Stimulated activated effector memory CD8-positive, alpha-beta T cell treated with anti-CD3 and anti-CD28 coated beads, Interleukin-12 subunit alpha, Interleukin-12 subunit beta, amount 100 ng/mL, for 72 hours (primary cell): ENCODE measurements at regions not wholly inside any gene's neighbourhood (a gene's known extent, or its start where the extent isn't known, plus 50 kb on each side); places are given as distances from the start of the nearest gene placed in this dataset.
"Not testable (repeated sequence)": the region's sequence is repeated elsewhere in the genome, so short reads cannot be mapped to it uniquely, and the experiment has no call there.

Experiments used
- ATAC-seq: fragments of 150-1000 bp; cut with Tn5 transposase; 2 replicates; pipeline ENCODE4 v1.10.0; 2021
- DNase-seq, 2 donors: peaks; one replicate each; pipeline ENCODE4 v3.0.0; 2021 to 2022; ENCODE audit warnings: low spot score in 2 of 2
- H3K27ac Mint-ChIP-seq: one replicate; pipeline ENCODE4 v1.8.0; 2022; ENCODE audit warnings: mild to moderate bottlenecking, mixed read lengths
- H3K36me3 Mint-ChIP-seq: one replicate; pipeline ENCODE4 v1.8.0; 2022; ENCODE audit warnings: mild to moderate bottlenecking, mixed read lengths
- H3K4me1 Mint-ChIP-seq: one replicate; pipeline ENCODE4 v1.8.0; 2022; ENCODE audit warnings: mixed read lengths
- H3K4me3 Mint-ChIP-seq: one replicate; pipeline ENCODE4 v1.8.0; 2022; ENCODE audit warnings: mild to moderate bottlenecking, mixed read lengths
- H3K9me3 Mint-ChIP-seq: one replicate; pipeline ENCODE4 v1.8.0; 2022; ENCODE audit warnings: mixed read lengths

- H3K9me3 Mint-ChIP-seq: no peaks in the 10 kb centered on the region
- DNase-seq (no peak), ATAC-seq (no peak)
- H3K36me3 Mint-ChIP-seq: no peaks in the 10 kb centered on the region
- H3K4me1 Mint-ChIP-seq: no peaks in the 10 kb centered on the region
- H3K27ac Mint-ChIP-seq: no peak overlapping the region
- no peak overlapping the region for H3K4me3 Mint-ChIP-seq
These were observed 74.4 kb upstream of the FGF3 start for GRCh38 chr11:69893631-69894030.

GRCh38 chr11:69894181-69894611 is 75.0 kb upstream of the FGF3 start:
- no peak for DNase-seq
- Mint-ChIP-seq H3K27ac (no peak overlapping the region), H3K4me3 (no peak overlapping the region), H3K9me3 (no peaks in the 10 kb centered on the region), H3K4me1 (no peaks in the 10 kb centered on the region), H3K36me3 (no peaks in the 10 kb centered on the region)
- ATAC-seq: no peak

GRCh38 chr11:69894648-69895047 is 75.4 kb upstream of the FGF3 start:
- Mint-ChIP-seq H3K4me3 (no peak overlapping the region), H3K36me3 (no peaks in the 10 kb centered on the region), H3K4me1 (no peaks in the 10 kb centered on the region), H3K27ac (no peak overlapping the region), H3K9me3 (no peaks in the 10 kb centered on the region)
- DNase-seq (no peak), ATAC-seq (no peak)

GRCh38 chr11:69896250-69896649 is 77.0 kb upstream of the FGF3 start:
- ATAC-seq (no peak), DNase-seq (no peak)
- Mint-ChIP-seq H3K9me3 (no peaks in the 10 kb centered on the region), H3K4me1 (no peaks in the 10 kb centered on the region), H3K36me3 (no peaks in the 10 kb centered on the region), H3K27ac (no peak overlapping the region), H3K4me3 (no peak overlapping the region)

- Mint-ChIP-seq H3K4me3 (no peak overlapping the region), H3K9me3 (no peaks in the 10 kb centered on the region), H3K36me3 (no peaks in the 10 kb centered on the region), H3K27ac (no peak overlapping the region), H3K4me1 (no peaks in the 10 kb centered on the region)
- DNase-seq (no peak), ATAC-seq (no peak)
These were observed 78.9 kb upstream of the FGF3 start for GRCh38 chr11:69898123-69898522.

GRCh38 chr11:69899957-69900821 is 81.0 kb upstream of the FGF3 start:
- ATAC-seq: no peak
- no peak overlapping the region for H3K27ac Mint-ChIP-seq
- H3K36me3 Mint-ChIP-seq: no peaks in the 10 kb centered on the region
- DNase-seq: no peak
- no peaks in the 10 kb centered on the region for H3K9me3 Mint-ChIP-seq
- H3K4me1 Mint-ChIP-seq: no peaks in the 10 kb centered on the region
- no peak overlapping the region for H3K4me3 Mint-ChIP-seq

GRCh38 chr11:69900822-69901302 is 81.6 kb upstream of the FGF3 start:
- DNase-seq, H3K27ac Mint-ChIP-seq, H3K9me3 Mint-ChIP-seq, H3K36me3 Mint-ChIP-seq, ATAC-seq, H3K4me1 Mint-ChIP-seq, H3K4me3 Mint-ChIP-seq: not testable (repeated sequence)

- no peaks in the 10 kb centered on the region for H3K9me3 Mint-ChIP-seq
- H3K27ac Mint-ChIP-seq: no peak overlapping the region
- no peak overlapping the region for H3K4me3 Mint-ChIP-seq
- H3K36me3 Mint-ChIP-seq: no peaks in the 10 kb centered on the region
- DNase-seq (no peak), ATAC-seq (no peak)
- H3K4me1 Mint-ChIP-seq: no peaks in the 10 kb centered on the region
These were observed 83.1 kb upstream of the FGF3 start for GRCh38 chr11:69902337-69902736.

- Mint-ChIP-seq H3K27ac (no peak overlapping the region), H3K9me3 (no peaks in the 10 kb centered on the region), H3K4me1 (no peaks in the 10 kb centered on the region), H3K36me3 (no peaks in the 10 kb centered on the region), H3K4me3 (no peak overlapping the region)
- DNase-seq (no peak), ATAC-seq (peak; percentile 8)
These were observed 84.0 kb upstream of the FGF3 start for GRCh38 chr11:69903211-69903610.

GRCh38 chr11:69904161-69904973 is 85.2 kb upstream of the FGF3 start:
- ATAC-seq (no peak), DNase-seq (no peak)
- Mint-ChIP-seq H3K27ac (no peak overlapping the region), H3K36me3 (no peaks in the 10 kb centered on the region), H3K4me1 (no peaks in the 10 kb centered on the region), H3K4me3 (no peak overlapping the region), H3K9me3 (no peaks in the 10 kb centered on the region)

- H3K36me3 Mint-ChIP-seq: no peaks in the 10 kb centered on the region
- ATAC-seq (no peak), DNase-seq (no peak)
- no peak overlapping the region for H3K4me3 Mint-ChIP-seq
- no peaks in the 10 kb centered on the region for H3K4me1 Mint-ChIP-seq
- no peaks in the 10 kb centered on the region for H3K9me3 Mint-ChIP-seq
- H3K27ac Mint-ChIP-seq: no peak overlapping the region
These were observed 85.8 kb upstream of the FGF3 start for GRCh38 chr11:69904974-69905535.

- Mint-ChIP-seq H3K9me3 (no peaks in the 10 kb centered on the region), H3K4me1 (no peaks in the 10 kb centered on the region), H3K36me3 (no peaks in the 10 kb centered on the region), H3K27ac (no peak overlapping the region), H3K4me3 (no peak overlapping the region)
- no peak for DNase-seq
- no peak for ATAC-seq
These were observed 86.6 kb upstream of the FGF3 start for GRCh38 chr11:69905611-69906452.

- Mint-ChIP-seq H3K4me3 (no peak overlapping the region), H3K27ac (no peak overlapping the region), H3K36me3 (no peaks in the 10 kb centered on the region), H3K4me1 (no peaks in the 10 kb centered on the region), H3K9me3 (no peaks in the 10 kb centered on the region)
- DNase-seq (no peak), ATAC-seq (no peak)
These were observed 87.3 kb upstream of the FGF3 start for GRCh38 chr11:69906453-69906907.

GRCh38 chr11:69907611-69908010 is 88.4 kb upstream of the FGF3 start:
- H3K9me3 Mint-ChIP-seq: no peaks in the 10 kb centered on the region
- no peaks in the 10 kb centered on the region for H3K4me1 Mint-ChIP-seq
- ATAC-seq (no peak), DNase-seq (no peak)
- no peaks in the 10 kb centered on the region for H3K36me3 Mint-ChIP-seq
- H3K27ac Mint-ChIP-seq: no peak overlapping the region
- H3K4me3 Mint-ChIP-seq: no peak overlapping the region
